ENCODE measurements at regions not wholly inside any gene's neighbourhood (a gene's known extent, or its start where the extent isn't known, plus 50 kb on each side); places are given as distances from the start of the nearest gene placed in this dataset.
"Not testable (repeated sequence)": the region's sequence is repeated elsewhere in the genome, so short reads cannot be mapped to it uniquely, and the experiment has no call there.

DNA sequence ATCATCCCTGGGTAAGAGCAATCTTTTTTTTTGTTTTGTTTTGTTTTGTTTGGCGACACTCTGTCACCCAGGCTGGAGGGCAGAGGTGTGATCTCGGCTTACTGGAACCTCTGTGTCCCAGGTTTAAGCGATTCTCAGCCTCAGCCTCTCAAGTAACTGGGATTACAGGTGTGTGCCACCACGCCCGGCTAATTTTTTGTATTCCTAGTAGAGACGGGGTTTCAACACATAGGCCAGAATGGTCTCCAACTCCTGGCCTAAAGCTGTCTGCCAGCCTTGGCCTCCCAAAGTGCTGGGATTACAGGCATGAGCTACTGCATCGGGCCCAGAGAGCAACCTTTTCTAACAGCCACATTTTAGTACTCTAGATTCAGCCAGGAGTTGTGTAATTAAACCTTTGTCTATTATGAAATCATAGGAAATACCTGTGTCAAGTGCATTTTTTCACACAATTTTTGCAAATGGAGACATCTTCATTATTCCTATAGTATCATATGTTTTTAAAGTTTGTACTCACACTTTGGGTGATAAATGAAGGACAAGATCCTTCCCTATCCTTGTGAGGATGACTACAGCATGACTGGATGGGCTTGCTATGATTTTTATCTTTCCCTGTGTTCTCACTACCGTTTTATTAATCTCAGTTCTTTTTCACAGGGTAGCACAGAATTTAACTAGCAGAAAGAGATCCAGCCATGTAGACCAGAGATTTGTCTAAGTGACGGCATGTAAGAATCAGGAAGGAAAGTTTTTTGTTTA lies 82.6 kb downstream of the OR2B2 start:
- no peak for DNase-seq
- intact Hi-C loops (cut with DNase I) = no loop called here

DNA sequence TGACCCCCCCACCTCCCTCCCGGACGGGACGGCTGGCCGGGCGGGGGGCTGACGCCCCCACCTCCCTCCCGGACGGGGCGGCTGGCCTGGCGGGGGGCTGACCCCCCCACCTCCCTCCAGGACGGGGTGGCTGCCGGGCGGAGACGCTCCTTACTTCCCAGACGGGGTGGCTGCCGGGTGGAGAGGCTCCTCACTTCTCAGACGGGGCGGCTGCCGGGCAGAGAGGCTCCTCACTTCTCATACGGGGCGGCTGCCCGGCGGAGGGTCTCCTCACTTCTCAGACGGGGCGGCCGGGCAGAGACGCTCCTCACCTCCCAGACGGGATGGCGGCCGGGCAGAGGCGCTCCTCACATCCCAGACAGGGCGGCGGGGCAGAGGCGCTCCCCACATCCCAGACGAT lies 84.7 kb downstream of the OR2B2 start:
- DNase-seq; intact Hi-C loops (cut with DNase I): not testable (repeated sequence)

DNA sequence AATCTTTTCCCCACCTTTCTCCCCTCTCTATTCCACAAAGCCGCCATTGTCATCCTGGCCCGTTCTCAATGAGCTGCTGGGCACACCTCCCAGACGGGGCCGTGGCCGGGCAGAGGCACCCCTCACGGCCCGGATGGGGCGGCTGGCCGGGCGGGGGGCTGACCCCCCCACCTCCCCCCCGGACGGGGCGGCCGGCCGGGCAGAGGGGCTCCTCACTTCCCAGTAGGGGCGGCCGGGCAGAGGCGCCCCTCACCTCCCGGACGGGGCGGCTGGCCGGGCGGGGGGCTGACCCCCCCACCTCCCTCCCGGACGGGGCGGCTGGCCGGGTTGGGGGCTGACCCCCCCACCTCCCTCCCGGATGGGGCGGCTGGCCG lies 85.6 kb downstream of the OR2B2 start:
- DNase-seq; intact Hi-C loops (cut with DNase I): not testable (repeated sequence)

DNA sequence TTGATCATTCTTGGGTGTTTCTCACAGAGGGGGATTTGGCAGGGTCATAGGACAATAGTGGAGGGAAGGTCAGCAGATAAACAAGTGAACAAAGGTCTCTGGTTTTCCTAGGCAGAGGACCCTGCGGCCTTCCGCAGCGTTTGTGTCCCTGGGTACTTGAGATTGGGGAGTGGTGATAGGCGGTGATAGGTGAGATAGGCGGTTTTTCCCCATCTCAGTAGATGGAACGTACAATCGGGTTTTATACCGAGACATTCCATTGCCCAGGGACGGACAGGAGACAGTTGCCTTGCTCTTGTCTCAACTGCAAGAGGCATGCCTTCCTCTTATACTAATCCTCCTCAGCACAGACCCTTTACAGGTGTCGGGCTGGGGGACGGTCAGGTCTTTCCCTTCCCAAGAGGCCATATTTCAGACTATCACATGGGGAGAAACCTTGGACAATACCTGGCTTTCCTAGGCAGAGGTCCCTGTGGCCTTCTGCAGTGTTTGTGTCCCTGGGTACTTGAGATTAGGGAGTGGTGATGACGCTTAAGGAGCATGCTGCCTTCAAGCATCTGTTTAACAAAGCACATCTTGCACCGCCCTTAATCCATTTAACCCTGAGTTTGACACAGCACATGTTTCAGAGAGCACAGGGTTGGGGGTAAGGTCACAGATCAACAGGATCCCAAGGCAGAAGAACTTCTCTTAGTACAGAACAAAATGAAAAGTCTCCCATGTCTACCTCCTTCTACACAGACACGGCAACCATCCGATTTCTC lies 86.2 kb downstream of the OR2B2 start:
- intact Hi-C loops (cut with DNase I); DNase-seq: not testable (repeated sequence)

DNA sequence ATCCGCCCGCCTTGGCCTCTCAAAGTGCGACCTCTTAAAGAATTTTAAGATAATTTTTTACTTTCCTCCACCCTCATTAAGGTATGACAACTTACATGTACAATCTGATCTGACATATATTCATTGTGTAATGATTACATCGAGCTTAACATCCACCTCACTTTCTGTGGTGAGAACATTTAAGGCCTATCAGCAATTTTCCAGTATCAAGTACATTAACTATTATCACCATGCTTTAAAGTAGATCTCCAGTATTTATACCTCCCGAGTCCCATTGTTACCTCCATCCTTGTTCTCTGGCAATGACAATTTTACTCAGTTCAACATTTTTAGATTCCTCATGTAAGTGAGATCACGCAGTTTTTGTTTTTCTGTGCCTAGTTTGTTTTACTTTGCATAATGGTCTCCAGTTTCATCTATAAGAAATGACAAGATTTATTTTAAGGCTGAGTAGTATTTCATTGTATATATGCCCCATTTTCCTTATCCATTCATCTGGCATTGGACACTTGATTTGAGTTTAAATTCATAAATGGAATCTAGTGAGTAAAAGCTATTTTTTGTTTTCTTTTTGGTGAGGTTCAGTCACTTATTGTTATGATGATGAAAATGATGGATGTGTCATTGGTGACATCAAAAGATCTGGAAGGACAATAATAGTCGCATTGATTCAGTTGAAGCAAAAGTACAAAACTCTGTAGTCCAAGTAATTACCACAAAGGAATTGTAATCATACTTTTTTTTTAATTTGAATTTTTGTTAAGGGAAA lies 87.0 kb downstream of the OR2B2 start:
- intact Hi-C loops (cut with DNase I) = no loop called here
- no peak for DNase-seq

DNA sequence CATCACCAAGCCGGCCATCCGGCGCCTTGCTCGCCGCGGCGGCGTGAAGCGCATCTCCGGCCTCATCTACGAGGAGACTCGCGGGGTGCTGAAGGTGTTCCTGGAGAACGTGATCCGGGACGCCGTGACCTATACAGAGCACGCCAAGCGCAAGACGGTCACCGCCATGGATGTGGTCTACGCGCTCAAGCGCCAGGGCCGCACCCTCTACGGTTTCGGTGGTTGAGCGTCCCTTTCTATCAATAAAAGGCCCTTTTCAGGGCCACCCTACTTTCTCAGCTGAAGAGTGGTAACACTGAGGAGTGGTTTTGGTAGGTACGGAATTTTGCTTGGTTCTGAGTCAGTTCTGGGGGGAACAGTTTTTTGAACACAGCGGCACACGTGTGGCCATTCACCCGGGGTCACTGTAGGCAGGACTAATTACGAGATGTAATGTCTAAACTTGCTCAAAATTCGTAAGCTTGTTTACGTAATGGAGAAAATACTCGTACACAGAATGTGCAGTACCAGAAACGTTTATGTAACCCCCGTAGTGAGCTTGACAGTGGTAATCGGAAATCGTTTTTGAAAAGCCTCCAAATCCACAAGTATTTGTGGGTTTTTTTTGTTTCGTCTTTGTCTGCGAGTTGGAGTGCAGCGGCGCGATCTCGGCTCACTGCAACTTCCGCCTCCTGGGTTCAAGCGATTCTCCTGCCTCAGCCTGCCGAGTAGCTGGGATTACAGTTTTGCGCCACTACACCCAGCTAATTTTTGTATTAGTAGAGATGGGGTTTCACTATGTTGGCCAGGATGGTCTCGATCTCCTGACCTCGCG lies 87.8 kb downstream of the OR2B2 start:
- DNase-seq = peak in 17 of 42 donors; percentile 8 to 48 (median 27)

DNA sequence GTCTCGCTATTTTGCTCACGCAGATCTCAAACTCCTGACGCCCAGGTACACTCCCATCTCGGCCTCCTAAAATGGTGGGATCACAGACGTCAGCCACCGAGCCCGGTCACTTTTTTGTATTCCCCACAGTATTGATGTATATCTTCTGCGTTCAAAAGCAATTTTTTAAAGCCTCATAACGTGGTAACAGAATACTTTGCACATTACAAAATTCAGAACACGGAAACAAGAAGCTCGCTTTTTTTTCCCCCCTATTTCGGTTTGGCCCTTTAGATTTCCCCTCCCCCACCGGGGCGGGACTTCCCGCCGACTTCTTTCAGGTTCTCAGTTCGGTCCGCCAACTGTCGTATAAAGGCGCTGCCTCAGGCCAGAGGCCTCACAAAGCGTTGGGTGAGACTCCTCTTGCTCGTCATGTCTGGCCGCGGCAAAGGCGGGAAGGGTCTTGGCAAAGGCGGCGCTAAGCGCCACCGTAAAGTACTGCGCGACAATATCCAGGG lies 88.4 kb downstream of the OR2B2 start:
- intact Hi-C loops (cut with DNase I) = not testable (repeated sequence)
- DNase-seq = peak in 31 of 42 donors; percentile 11 to 75 (median 51)

More for the DNA sequence above, 87.8 kb downstream of the OR2B2 start:
- intact Hi-C loops (cut with DNase I) = not testable (repeated sequence)

DNA sequence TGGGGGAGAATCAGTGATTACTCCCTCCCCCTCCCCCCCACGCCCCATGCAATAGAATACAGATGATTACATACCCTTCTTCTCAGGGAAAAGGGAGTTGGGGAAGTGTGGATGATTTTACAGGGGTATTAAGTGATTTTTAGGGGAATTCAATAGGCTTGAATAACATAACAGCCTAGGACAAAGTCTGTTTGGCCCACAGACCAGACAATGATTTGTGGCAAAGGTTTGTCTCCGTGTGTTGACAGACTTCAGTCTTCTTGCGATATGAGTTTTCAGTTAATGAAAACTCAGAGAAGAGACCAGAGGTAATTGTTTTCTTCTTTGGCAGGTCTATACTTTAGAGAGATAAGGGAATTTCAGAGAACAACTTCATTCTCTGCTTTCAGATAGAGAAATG lies 95.3 kb downstream of the OR2B2 start:
- intact Hi-C loops (cut with DNase I) = loop anchor here (10.0 kb wide), 1 partner anchor 78 kb away; a partner anchor contains a TSS

DNA sequence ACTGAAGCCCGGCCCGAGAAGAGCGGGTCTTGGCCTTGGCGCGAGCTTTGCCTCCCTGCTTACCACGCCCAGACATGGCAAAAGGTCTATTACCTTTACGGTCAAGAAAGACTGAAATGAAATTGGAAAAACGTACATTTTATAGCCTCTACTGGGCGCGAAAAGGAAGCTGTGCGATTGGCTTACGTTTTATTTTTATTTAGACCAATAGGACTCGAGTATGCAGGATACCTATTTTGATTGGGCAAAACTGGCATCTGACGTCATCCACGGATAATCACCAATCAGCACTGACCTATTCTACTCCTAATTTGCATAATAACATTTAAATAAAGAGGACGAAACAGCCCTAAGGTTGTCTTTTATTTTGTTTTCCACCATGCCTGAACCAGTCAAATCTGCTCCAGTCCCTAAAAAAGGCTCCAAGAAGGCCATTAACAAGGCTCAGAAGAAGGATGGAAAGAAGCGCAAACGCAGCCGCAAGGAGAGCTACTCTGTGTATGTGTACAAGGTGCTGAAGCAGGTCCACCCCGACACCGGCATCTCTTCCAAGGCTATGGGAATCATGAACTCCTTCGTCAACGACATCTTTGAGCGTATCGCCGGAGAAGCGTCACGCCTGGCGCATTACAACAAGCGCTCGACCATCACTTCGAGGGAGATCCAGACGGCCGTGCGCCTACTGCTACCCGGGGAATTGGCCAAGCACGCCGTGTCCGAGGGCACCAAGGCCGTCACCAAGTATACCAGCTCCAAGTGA lies 97.4 kb downstream of the OR2B2 start:
- DNase-seq = peak in 3 of 42 donors; percentile 19 to 32 (median 27)
- intact Hi-C loops (cut with DNase I) = loop anchor here (10.0 kb wide), 1 partner anchor 80 kb away; a partner anchor contains a TSS

More for the DNA sequence above, 95.3 kb downstream of the OR2B2 start:
- DNase-seq = no peak

DNA sequence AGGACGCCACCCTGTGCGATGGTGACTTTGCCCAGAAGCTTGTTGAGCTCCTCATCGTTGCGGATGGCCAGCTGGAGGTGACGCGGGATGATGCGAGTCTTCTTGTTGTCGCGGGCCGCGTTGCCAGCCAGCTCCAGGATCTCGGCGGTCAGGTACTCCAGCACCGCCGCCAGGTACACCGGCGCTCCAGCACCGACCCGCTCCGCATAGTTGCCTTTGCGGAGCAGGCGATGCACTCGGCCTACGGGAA lies 97.9 kb downstream of the OR2B2 start:
- intact Hi-C loops (cut with DNase I) = loop anchor here (10.0 kb wide), 1 partner anchor 80 kb away; a partner anchor contains a TSS
- not testable (repeated sequence) for DNase-seq

DNA sequence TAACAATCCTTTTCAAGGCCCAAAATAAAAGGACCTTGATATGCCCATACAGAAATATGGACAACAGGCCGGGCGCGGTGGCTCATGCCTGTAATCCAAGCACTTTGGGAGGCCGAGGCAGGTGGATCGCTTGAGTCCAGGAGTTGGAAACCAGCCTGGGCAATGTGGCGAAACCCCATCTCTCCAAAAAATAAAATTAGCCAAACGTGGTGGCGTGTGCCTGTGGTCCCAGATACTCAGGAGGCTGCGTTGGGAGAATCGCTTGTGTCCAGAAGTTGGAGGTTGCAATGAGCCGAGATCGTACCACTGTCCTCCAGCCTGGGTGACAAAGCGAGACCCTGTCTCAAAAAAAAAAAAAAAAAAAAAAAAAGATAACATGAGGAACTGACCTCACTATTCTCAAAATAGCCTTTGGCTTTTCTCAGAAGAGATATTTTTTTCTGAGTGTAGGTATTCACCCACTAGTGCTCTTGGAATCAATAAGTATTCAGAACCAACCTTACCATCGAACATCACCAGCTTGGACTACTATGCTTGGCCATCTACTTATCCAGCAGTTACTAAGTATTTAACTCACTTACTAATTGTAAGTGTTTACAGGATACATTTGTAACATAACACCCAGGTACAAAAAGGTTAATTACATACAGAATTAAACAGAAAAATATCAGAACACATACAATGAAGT lies 99.2 kb downstream of the OR2B2 start:
- intact Hi-C loops (cut with DNase I) = loop anchor here (10.0 kb wide), 1 partner anchor 82 kb away; a partner anchor contains a TSS
- DNase-seq = no peak

DNA sequence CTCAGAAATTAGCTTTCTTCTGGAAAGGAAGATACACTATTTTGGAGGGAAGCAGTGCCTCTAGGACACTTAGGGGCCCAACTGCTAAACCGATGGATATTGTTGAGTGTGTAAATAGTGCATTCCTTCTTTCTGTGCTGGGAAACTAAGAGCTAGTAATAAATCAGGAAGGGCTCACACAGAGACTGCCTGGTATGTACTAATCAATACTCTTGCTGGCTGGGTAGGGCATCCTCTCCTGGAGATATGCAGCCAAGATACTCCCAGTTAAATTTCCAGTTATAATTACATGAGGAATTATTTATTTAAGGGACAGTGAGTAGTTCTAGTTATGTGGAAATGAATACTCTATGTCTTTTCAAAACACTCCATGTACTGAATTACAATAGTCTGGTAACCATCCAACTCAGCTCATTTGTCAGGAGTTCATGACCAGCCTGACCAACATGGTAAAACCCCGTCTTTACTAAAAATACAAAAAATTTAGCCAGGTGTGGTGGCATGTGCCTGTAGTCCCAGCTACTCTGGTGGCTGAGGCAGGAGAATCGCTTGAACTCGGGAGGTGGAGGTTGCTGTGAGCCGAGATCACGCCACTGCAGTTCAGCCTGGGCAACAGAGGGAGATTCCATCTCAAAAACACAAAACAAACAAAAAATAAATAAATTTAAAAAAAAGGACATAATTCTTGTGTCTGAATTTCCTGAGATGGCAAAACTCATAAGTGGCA lies 100.0 kb downstream of the OR2B2 start:
- intact Hi-C loops (cut with DNase I) = loop anchor here (10.0 kb wide), 1 partner anchor 83 kb away; a partner anchor contains a TSS
- DNase-seq = no peak

DNA sequence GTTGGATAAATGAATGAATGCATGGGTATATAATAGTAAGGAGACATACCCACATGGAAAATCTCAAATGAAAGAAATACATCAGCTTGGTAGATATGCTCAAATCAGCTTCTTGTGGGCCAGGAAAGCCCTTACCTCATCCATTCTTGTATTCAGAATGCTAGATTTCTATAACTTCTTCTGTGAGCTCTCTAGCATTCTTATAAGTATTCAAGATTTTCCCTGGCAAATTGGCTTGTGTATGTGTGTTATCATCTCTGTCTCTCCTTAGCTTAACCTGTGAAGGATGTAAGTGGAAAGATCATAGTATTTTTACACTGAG lies 100.8 kb downstream of the OR2B2 start:
- intact Hi-C loops (cut with DNase I) = loop anchor here (10.0 kb wide), 1 partner anchor 83 kb away; a partner anchor contains a TSS
- DNase-seq = no peak

DNA sequence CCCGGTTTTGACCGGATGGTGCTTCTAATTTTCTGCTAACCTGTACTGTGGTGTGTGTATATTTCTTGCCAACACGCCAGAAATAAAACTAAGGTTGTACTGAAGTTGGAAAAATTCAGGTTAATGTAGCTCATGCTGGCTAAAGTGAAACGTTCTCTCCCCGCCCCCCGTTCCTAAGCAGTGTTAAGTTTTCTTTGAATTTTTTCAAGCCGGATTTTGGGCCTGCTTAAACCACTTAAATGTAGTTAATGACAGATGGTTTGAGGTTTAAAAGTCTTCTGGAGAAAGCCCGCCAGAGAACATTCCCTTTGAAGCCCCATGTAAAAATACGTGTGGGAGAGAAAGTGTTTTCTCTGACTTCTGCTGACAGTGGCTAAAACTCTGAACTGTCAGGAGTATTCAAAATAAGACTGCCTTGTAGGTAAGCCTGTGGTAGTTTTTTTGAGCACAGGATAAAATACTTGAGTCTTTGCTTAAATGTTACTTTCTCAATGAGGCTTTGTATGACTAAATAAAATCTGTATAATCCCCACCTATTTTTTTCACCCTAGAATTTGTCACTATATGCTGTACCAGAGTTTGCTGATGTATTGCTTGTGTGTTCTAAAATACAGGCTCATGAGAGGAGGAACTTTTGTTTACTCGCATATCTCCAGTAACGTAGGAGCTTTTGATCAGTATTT lies 101.3 kb downstream of the OR2B2 start:
- DNase-seq = no peak
- intact Hi-C loops (cut with DNase I) = loop anchor here (10.0 kb wide), 1 partner anchor 84 kb away; a partner anchor contains a TSS

DNA sequence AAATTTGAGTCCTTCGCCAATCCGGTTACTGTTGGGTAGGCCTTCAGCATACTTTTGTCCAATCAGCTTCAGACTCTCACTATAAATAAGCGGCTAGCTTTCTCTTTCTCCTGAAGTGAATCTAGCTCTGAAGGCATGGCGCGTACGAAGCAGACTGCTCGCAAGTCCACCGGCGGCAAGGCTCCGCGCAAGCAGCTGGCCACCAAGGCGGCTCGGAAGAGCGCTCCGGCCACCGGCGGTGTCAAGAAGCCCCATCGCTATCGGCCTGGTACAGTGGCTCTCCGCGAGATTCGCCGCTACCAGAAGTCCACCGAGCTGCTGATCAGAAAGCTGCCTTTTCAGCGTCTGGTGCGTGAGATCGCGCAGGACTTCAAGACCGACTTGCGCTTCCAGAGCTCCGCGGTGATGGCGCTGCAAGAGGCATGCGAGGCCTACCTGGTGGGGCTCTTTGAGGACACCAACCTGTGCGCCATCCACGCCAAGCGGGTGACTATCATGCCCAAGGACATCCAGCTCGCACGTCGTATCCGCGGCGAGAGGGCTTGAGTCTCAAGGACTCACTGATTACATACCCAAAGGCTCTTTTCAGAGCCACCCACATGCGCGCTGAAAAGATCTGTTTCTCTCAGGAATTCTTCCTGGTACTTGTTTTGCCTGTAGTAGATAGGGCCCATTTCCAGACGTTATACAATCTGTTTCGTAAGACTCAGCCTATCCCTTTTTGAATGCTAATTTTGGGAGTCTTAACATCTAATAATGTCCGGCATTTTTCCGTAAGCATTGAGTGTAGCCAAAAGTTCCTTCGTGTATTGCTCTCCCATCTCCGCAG lies 102.0 kb downstream of the OR2B2 start:
- intact Hi-C loops (cut with DNase I) = loop anchor here (10.0 kb wide), 1 partner anchor 85 kb away; a partner anchor contains a TSS
- peak in 29 of 42 donors; percentile 4 to 63 (median 41) for DNase-seq

Measured in head of caudate nucleus (tissue), 42 donors.